ENCODE measurements at regions not wholly inside any gene's neighbourhood (a gene's known extent, or its start where the extent isn't known, plus 50 kb on each side); places are given as distances from the start of the nearest gene placed in this dataset.
"Not testable (repeated sequence)": the region's sequence is repeated elsewhere in the genome, so short reads cannot be mapped to it uniquely, and the experiment has no call there.

DNA sequence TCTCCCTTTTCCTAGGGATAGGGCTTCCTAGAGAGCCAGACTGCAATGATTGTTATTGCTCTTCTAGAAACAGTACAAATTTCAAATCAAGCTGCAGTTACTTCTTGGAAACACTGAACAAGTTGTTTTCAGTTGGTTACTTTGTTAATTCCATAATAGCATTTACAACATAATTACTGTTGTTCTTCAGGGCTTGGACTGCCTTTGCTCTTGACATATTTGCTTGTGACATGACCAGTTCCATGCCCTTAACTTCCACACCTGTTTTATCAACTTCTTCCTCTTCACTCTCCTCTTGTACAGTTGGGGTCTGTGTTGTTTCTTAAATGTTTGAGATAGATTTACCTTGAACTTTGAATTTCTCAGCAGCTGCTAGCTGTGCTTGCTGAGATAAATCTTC, 104.4 kb downstream of the SEC23IP start:
- DNase-seq = no peak

- DNase-seq = no peak
Observed at GRCh38 chr10:119997429-119997828, 104.9 kb downstream of the SEC23IP start.

- DNase-seq = no peak
Observed at GRCh38 chr10:120002785-120003184, 110.3 kb downstream of the SEC23IP start.

GRCh38 chr10:120005207-120006201, 113.0 kb downstream of the SEC23IP start:
- DNase-seq = no peak

DNA sequence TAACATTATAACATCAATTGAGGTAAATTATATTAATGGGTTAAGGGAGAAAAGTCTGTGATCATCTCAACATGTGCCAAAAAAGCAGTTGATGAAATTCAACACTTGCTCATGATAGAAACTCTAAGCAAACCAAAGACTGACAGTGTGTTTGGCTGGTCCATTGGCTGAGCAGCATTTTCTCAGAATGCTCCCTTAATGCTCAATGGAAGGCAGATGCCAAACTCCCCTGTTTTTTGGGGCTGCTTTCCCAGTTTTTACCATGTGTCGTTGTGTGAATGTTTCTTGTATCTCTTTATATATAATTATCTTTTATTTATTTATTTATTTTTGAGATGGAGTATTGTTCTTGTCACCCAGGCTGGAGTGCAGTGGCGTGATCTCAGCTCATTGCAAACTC, 114.7 kb downstream of the SEC23IP start:
- DNase-seq = no peak

- no peak for DNase-seq
Observed at GRCh38 chr10:120011359-120012130, 119.0 kb downstream of the SEC23IP start.

DNA sequence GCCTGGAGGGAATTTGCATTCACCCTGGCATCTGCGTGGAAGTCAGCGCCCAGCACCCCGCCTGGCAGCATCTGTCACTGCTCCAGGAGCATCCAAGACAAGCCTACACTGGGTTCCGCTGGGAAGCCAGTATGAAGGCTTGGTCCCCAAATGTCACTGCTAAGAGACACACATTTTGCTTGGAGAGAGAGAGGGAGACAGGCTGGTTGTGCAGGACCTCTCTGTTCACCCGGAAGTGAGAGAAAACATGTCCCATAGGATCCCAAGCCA, 119.5 kb downstream of the SEC23IP start:
- no peak for DNase-seq

DNA sequence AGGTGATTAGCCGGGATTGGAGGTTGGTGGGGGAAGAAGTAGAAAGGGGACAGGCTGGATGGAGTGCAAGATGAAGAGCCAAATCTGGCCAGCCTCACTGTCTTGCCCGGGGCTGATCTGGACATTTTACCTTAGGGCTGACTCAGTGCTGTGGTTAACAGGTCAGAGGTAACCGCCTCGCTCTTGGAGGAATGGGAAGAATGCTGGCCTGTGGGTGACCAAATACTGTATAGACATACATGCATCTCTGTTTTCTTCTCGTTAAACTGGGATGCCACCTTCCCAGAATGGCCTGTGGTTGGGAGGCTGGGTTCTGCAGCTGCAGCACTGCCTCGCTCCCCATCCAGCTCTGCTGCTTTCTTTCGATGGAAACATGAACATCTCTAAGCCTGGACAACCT, 120.0 kb downstream of the SEC23IP start:
- no peak for DNase-seq

- DNase-seq = no peak
Observed at GRCh38 chr10:120014031-120014430, 121.5 kb downstream of the SEC23IP start.

DNA sequence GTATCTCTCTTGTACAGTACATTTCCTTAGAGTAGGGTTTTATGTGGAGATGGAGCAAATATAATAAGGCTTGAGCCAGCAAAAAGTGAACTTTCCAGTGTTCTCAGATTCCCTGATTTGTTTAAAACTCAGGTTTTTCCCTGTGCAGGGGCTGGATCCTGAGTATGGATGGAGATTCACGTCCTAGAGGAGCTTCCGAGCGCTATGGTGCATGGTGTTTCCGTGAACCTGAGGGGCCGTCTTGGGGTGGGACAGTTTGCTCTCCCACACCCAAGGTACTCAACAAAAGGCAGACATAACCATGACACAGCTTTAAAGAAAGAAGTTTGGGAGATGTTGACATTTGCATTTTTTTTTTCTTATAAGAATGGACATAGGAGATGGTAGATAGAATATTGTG, 122.5 kb downstream of the SEC23IP start:
- DNase-seq = no peak

- DNase-seq = no peak
Observed at GRCh38 chr10:120016906-120017305, 124.4 kb downstream of the SEC23IP start.

- DNase-seq = no peak
Observed at GRCh38 chr10:120017733-120018417, 125.3 kb downstream of the SEC23IP start.

DNA sequence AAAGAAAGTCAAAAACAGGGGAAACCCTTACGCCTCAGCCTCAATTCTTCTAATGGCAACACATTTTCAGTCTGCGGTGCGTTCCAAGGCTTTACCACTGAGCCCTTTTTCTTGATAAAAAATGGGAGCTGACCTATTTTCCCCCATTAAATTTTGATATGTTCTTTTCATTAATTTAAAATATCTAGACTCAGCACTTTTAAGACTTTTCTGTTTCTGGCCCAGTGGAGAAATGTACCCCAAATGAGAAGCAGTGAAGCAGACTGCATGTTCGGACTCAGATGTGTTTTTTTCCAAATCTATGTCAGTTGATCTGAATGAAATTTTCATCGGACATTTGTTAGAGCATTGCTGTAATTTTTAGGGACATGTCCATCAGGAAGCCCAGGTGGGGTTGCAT, 126.2 kb downstream of the SEC23IP start:
- no peak for DNase-seq

DNA sequence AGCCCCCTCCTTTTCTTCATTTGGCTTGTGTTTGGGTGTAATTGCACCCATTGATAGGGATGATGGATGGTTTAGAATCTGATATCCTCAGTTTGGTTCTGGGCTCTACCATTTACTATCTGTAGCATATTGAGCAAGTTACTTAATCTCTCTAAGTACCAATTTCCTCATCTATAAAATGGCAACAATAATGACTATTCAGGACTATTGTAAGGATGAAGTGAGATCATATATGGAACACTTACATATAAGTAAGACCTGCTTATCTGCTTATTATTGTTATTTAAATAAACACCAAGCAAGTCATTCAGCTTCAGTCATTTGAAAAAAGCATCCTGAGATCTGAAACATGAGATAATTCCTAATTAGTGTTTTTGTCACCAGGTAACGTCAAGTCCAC, 127.0 kb downstream of the SEC23IP start:
- DNase-seq = no peak

DNA sequence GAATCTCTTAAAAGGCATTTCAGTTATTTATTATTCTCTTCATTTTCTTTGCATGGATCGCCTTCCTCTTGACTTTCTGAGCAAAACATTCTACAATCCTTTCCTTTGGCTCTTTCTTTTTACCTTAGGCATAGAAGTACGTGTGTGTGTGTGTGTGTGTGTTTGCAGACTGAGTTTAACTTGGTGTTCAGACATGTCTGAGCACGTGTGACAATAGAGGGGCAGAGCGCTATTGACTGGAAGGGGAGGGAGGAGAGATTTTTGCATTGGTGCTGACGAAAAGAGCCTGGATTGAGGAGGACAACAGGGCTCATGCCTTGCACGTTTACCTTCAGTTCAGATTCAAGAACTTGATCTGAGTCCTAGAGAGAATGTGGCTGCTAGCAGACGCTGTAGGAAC, 129.8 kb downstream of the SEC23IP start:
- DNase-seq = no peak

DNA sequence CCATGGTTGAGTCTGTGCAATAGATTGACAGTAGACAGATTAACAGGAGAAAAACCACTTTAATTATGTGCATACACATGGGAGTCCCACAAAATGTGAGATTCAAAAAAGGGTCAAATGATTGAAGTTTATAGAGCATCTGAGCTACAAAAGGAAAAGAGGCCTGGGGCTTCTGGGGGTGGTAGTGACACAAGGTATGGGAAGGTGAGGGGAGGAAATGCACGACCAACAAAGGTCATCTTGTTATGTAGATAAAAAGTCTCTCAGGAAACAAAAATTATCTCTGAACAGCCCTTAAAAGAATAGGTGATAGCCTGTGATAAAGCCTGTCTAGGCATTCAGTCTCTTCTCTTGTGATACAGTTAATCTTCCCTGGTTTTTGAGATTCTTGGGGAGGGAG, 141.7 kb downstream of the SEC23IP start:
- DNase-seq = no peak

DNA sequence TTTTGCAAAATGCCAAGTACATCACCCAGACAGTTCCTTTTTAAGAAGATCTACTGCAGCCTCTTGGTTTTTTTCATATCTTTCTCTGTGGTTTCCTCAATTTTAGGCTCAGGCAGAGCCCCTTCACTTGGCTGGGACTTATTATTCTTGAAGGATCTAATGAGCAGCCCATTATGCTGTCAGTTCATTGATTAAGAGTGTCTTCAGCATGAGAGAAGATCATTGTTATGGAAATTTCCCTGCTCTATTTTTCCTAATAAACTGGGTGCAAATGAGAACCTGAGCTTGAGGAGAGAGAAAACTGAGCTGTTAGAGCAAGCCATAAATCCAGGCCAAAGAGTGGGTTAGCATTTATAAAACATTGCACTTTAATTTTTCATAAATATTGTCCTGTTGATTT, 146.5 kb downstream of the SEC23IP start:
- no peak for DNase-seq

DNA sequence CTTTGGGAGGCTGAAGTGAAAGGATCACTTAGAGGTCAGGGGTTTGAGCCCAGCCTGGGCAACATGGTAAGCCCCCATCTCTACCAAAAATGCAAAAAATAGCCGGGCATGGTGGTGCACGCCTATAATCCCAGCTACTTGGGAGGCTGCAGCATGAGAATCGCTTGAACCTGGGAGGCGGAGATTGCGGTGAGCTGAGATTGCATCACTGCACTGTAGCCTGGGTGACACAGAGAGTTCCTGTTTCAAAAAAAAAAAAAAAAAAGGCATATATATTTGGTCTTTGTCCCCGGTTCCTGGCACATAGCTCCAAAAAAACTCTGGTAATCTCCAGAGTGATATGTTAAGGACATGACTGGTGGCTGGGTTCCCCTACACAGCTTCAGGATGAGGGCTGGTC, 147.3 kb downstream of the SEC23IP start:
- no peak for DNase-seq

- no peak for DNase-seq
Observed at GRCh38 chr10:120041807-120042559, 149.5 kb downstream of the SEC23IP start.

DNA sequence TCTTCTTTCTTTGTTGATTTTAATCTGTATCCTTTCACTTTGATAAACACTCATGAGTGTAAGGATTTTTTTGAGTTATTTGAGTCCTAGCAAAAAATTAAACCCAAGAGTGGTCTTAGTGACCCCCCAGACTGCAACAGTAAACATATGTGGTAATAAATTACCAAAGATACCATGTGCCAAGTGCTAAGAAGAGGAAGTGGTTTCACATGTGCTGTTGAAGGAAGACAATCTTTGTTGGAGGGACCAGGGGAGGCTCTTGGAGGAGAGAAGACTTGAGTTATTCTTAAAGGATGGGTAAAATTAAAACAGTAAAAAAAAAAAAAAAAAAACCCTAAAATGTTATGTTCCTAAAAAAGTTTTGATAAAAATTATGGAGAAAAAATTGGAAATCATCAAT, 150.2 kb downstream of the SEC23IP start:
- no peak for DNase-seq

DNA sequence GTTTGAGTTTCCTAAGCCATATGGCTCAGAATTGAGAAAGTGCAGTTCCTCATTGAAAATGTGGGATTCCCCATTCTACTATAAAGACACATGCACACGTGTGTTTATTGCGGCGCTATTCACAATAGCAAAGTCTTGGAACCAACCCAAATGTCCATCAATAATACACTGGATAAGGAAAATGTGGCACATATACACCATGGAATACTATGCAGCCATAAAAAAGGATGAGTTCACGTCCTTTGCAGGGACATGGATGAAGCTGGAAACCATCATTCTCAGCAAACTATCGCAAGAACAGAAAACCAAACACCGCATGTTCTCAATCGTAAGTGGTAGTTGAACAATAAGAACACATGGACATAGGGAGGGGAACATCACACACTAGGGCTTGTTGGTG, 154.8 kb downstream of the SEC23IP start:
- DNase-seq = not testable (repeated sequence)

DNA sequence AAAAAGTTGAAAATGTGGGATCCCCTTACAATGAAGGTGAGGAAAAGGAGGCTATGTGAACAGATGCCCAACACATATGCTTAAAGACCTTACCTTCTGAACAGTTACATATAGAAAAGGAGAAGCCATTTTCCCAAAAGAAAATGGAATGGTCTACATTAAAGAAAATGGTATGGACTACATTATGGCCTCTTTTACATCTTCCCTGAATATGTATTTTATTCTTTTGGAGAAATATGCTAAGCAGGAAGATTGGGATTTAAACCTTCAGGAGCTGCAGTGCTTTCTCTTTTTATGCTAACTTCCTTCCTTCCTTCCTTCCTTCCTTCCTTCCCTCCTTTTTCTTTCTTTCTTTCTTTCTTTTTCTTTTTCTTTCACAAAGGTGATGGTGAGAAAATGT, 155.4 kb downstream of the SEC23IP start:
- no peak for DNase-seq

- DNase-seq = no peak
Observed at GRCh38 chr10:120048391-120048790, 155.9 kb downstream of the SEC23IP start.

Measured in left hindlimb (tissue), 1 donor.